Ovary (tissue), 3 donors: ENCODE measurements at regions not wholly inside any gene's neighbourhood (a gene's known extent, or its start where the extent isn't known, plus 50 kb on each side); places are given as distances from the start of the nearest gene placed in this dataset.

Source experiments
- EP300 ChIP-seq: sonication (generic); formaldehyde crosslinking; IDR thresholded peaks from one replicate; pipeline ENCODE4 v1.6.1; 2017; ENCODE audit warnings: antibody characterized with exemption
- TF ChIP-seq, protein P1 (sequence below), 3 donors: fragments of 450-650 bp in 2 of 3; fragments of 200-600 bp in 1 of 3; IDR thresholded peaks; one replicate each; pipeline versions ENCODE4 v1.5.1 to v1.8.0; 2016 to 2022; ENCODE audit warnings: antibody characterized with exemption in 3 of 3, mild to moderate bottlenecking in 1 of 3
- donor health status: DM: no; HTN: no; CAD: no.

DNA sequence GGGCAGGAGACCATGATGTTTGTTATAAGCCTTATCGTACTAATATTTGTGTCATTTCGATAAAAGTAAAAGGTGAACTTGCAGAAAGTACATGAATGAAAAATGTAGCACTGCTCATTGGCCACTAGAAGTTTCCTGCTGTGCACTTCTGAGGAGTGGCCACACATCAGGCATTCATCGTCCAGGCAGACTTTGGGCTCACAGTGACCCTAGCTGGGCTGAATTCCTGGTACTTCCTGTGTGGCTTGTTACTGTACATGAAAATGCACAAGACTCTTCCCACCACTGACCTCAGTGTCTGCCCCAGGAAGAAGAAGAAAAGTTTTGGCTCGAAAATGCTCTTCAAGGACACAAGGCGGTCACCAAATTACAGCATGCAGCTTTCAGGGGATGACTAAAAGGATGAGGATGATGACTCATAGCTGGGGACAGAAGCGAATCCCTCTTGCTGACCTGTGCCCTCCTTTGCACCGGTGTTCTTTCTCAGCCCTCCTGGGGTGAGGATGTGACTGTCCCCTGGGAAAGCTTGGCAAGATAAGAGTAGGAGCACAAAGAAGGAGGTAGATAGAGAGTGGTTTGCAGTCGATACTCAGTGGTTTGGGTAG is 252.4 kb upstream of the KAZN start:
- TF ChIP-seq, protein P1, sequence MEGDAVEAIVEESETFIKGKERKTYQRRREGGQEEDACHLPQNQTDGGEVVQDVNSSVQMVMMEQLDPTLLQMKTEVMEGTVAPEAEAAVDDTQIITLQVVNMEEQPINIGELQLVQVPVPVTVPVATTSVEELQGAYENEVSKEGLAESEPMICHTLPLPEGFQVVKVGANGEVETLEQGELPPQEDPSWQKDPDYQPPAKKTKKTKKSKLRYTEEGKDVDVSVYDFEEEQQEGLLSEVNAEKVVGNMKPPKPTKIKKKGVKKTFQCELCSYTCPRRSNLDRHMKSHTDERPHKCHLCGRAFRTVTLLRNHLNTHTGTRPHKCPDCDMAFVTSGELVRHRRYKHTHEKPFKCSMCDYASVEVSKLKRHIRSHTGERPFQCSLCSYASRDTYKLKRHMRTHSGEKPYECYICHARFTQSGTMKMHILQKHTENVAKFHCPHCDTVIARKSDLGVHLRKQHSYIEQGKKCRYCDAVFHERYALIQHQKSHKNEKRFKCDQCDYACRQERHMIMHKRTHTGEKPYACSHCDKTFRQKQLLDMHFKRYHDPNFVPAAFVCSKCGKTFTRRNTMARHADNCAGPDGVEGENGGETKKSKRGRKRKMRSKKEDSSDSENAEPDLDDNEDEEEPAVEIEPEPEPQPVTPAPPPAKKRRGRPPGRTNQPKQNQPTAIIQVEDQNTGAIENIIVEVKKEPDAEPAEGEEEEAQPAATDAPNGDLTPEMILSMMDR (IDR thresholded peaks at IDR 0.05), result no peak
- no peak for TF ChIP-seq EP300
